ENCODE measurements at regions not wholly inside any gene's neighbourhood (a gene's known extent, or its start where the extent isn't known, plus 50 kb on each side); places are given as distances from the start of the nearest gene placed in this dataset.

GRCh38 chr4:176504118-176504517 is 184.4 kb downstream of the SPCS3 start:
- no peak overlapping the region for H3K27ac ChIP-seq
- TF ChIP-seq CTCF (conservative IDR thresholded peaks at IDR 0.05), result no peak

- no peak for TF ChIP-seq CTCF (conservative IDR thresholded peaks at IDR 0.05)
- no peak overlapping the region for H3K27ac ChIP-seq
Observed at GRCh38 chr4:176507845-176508533, 188.2 kb downstream of the SPCS3 start.

- H3K27ac ChIP-seq, result no peak overlapping the region
- TF ChIP-seq CTCF (conservative IDR thresholded peaks at IDR 0.05), result no peak
Observed at GRCh38 chr4:176508780-176509331, 189.1 kb downstream of the SPCS3 start.

- no peak overlapping the region for H3K27ac ChIP-seq
- no peak for TF ChIP-seq CTCF (conservative IDR thresholded peaks at IDR 0.05)
Observed at GRCh38 chr4:176525576-176525975, 205.8 kb downstream of the SPCS3 start.

- no peak for TF ChIP-seq CTCF (conservative IDR thresholded peaks at IDR 0.05)
- H3K27ac ChIP-seq, result no peak overlapping the region
Observed at GRCh38 chr4:176526704-176527103, 206.9 kb downstream of the SPCS3 start.

GRCh38 chr4:176529574-176529973 is 209.8 kb downstream of the SPCS3 start:
- no peak overlapping the region for H3K27ac ChIP-seq
- no peak for TF ChIP-seq CTCF (conservative IDR thresholded peaks at IDR 0.05)

GRCh38 chr4:176533159-176533558 is 213.4 kb downstream of the SPCS3 start:
- H3K27ac ChIP-seq, result no peak overlapping the region
- TF ChIP-seq CTCF (conservative IDR thresholded peaks at IDR 0.05), result no peak

Data from VCaP (cell line).